ENCODE measurements at regions not wholly inside any gene's neighbourhood (a gene's known extent, or its start where the extent isn't known, plus 50 kb on each side); places are given as distances from the start of the nearest gene placed in this dataset.

GRCh38 chr2:120854014-120854620 lies 118.4 kb downstream of the GLI2 start:
- DNase-seq: no peak

GRCh38 chr2:120854766-120855530 lies 119.3 kb downstream of the GLI2 start:
- no peak for DNase-seq

- no peak for DNase-seq
Observed at GRCh38 chr2:120855855-120856405, 120.3 kb downstream of the GLI2 start.

GRCh38 chr2:120856421-120856862 lies 120.8 kb downstream of the GLI2 start:
- DNase-seq: no peak

- DNase-seq: no peak
Observed at GRCh38 chr2:120857422-120857821, 121.8 kb downstream of the GLI2 start.

- DNase-seq: no peak
Observed at GRCh38 chr2:120857931-120858330, 122.3 kb downstream of the GLI2 start.

GRCh38 chr2:120858361-120859106 lies 122.9 kb downstream of the GLI2 start:
- no peak for DNase-seq

GRCh38 chr2:120859128-120859527 lies 123.5 kb downstream of the GLI2 start:
- DNase-seq: no peak

- no peak for DNase-seq
Observed at GRCh38 chr2:120859814-120860578, 124.3 kb downstream of the GLI2 start.

GRCh38 chr2:120860579-120860922 lies 124.9 kb downstream of the GLI2 start:
- no peak for DNase-seq

GRCh38 chr2:120861191-120861575 lies 125.5 kb downstream of the GLI2 start:
- DNase-seq: no peak

GRCh38 chr2:120861576-120862191 lies 126.0 kb downstream of the GLI2 start:
- no peak for DNase-seq

- no peak for DNase-seq
Observed at GRCh38 chr2:120862201-120863060, 126.8 kb downstream of the GLI2 start.

GRCh38 chr2:120863146-120863545 lies 127.5 kb downstream of the GLI2 start:
- no peak for DNase-seq

- peak in 1 of 2 experiments; percentile 9 for DNase-seq
Observed at GRCh38 chr2:120863661-120864320, 128.1 kb downstream of the GLI2 start.

- no peak for DNase-seq
Observed at GRCh38 chr2:120864981-120865380, 129.3 kb downstream of the GLI2 start.

GRCh38 chr2:120865656-120866055 lies 130.0 kb downstream of the GLI2 start:
- no peak for DNase-seq

- no peak for DNase-seq
Observed at GRCh38 chr2:120866071-120866470, 130.4 kb downstream of the GLI2 start.

GRCh38 chr2:120866483-120867140 lies 130.9 kb downstream of the GLI2 start:
- DNase-seq: no peak

Measured in NCI-H526 (cell line).